ENCODE measurements at regions not wholly inside any gene's neighbourhood (a gene's known extent, or its start where the extent isn't known, plus 50 kb on each side); places are given as distances from the start of the nearest gene placed in this dataset.

DNA sequence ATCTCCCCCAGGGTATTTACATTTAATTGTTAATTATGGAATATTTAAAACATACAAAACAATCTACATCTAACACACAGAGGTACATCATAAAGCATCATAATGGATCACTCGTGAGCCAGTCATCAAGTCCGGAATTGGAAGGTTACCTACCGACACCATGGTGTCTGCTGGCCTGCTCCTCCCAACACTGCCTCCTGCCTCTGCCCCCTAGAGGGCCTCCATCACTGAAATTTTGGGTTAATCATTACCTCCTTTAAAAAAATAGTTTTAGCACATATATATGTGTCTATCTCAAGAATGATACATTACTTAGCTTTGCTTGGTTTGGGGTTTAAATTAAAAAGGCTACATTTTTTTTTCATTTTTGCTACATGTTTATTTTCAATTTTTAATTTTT lies 114.6 kb upstream of the PDE10A start:
- H3K36me3 ChIP-seq (ENCODE audit: control insufficient read depth, insufficient read depth, low read length), result no peaks in the 10 kb centered on the region
- ChIA-PET POLR2A (no interaction called here), CTCF (no interaction called here)
- no peak for DNase-seq (ENCODE audit: low read depth)
- no peak overlapping the region for H3K4me3 ChIP-seq (ENCODE audit: low read depth, low read length)
- TF ChIP-seq, protein P1, sequence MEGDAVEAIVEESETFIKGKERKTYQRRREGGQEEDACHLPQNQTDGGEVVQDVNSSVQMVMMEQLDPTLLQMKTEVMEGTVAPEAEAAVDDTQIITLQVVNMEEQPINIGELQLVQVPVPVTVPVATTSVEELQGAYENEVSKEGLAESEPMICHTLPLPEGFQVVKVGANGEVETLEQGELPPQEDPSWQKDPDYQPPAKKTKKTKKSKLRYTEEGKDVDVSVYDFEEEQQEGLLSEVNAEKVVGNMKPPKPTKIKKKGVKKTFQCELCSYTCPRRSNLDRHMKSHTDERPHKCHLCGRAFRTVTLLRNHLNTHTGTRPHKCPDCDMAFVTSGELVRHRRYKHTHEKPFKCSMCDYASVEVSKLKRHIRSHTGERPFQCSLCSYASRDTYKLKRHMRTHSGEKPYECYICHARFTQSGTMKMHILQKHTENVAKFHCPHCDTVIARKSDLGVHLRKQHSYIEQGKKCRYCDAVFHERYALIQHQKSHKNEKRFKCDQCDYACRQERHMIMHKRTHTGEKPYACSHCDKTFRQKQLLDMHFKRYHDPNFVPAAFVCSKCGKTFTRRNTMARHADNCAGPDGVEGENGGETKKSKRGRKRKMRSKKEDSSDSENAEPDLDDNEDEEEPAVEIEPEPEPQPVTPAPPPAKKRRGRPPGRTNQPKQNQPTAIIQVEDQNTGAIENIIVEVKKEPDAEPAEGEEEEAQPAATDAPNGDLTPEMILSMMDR (IDR thresholded peaks at IDR 0.05; ENCODE audit: insufficient read depth, low read depth, low read length), result no peak
- H3K27me3 ChIP-seq (ENCODE audit: control insufficient read depth, insufficient read depth, low read length), result no peaks in the 10 kb centered on the region

DNA sequence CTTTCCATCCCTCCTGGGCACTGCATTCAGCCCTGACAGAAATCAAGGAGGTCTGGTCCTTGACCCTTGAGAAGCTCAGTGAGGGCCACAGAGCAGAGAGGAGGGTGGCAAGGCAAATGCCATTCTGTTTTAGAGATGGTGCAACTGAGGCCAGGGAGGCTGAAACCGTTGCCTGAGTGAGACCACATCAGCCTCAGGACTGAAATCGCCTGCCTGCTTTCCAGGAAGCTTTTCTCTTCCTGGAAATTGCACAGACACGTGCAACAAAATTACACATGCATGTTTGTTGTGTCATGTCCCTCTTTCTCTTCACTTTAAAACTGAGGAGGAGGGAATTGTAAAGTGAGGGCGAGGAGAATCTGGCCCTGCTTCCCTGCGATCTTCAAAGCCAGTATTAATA lies 113.7 kb upstream of the PDE10A start:
- POLR2A ChIA-PET, result no interaction called here
- no peaks in the 10 kb centered on the region for H3K27me3 ChIP-seq (ENCODE audit: control insufficient read depth, insufficient read depth, low read length)
- H3K4me3 ChIP-seq (ENCODE audit: low read depth, low read length), result no peak overlapping the region
- TF ChIP-seq, protein P1 (IDR thresholded peaks at IDR 0.05; ENCODE audit: insufficient read depth, low read depth, low read length), result no peak
- DNase-seq (ENCODE audit: low read depth), result no peak
- CTCF ChIA-PET, result no interaction called here
- no peaks in the 10 kb centered on the region for H3K36me3 ChIP-seq (ENCODE audit: control insufficient read depth, insufficient read depth, low read length)

DNA sequence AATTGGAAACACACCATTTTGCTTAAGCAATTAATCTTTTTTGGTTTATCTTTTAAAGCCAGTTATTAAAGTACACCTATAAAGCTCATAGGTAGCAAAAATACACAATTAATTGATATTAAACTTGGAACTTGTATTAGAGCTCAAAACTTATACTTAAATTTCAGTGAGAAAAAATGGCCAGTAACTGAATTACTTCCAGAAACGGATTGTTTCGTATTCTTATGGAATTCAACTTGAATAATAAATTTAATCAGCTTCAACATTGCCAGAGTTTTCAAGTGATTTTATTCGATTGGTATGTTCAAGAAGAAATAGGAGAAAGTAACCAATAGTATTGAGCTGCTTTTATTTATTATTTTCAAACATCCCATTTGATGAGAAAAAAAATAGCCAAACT lies 112.7 kb upstream of the PDE10A start:
- no peaks in the 10 kb centered on the region for H3K36me3 ChIP-seq (ENCODE audit: control insufficient read depth, insufficient read depth, low read length)
- no peak overlapping the region for H3K4me3 ChIP-seq (ENCODE audit: low read depth, low read length)
- no peak for DNase-seq (ENCODE audit: low read depth)
- ChIA-PET CTCF (interaction anchor here (0.7 kb wide), 1 partner anchor 1228 kb away, joined by 3 read pairs; no protein-coding TSS in a partner anchor), POLR2A (no interaction called here)
- TF ChIP-seq, protein P1 (IDR thresholded peaks at IDR 0.05; ENCODE audit: insufficient read depth, low read depth, low read length), result no peak
- H3K27me3 ChIP-seq (ENCODE audit: control insufficient read depth, insufficient read depth, low read length), result no peaks in the 10 kb centered on the region

DNA sequence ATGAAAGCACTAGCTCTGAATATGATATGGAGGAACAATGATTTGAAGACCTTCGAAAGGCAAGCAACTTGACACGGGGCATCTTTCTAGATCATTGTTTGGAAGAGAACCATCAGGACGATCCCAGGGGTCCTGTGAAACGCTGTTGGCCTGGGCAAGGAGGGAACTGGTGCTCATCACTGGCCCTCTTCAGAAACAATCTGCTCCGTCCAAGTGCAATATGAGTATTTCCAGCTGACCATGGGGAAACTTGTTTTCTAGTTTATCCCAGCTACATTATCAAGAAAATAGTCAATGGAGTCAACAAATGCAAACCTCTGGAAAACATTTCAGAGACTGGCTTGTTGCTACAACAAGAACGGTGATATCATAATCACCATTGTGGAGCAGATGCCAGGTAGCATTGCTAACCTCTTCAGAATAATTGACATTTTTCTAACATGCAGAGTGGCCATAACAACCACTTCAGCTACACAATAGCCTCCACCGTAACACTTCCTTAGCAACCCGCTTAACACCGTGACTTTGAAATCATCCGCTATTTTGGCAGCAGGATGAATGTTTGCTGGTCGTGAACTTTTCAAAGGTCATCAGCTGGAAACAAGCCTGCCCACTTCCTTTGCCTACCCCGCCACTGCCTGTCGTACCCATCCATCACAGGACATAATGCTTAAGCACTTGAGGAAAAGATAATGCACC lies 112.0 kb upstream of the PDE10A start:
- Histone ChIP-seq H3K36me3 (ENCODE audit: control insufficient read depth, insufficient read depth, low read length) (no peaks in the 10 kb centered on the region), H3K27me3 (ENCODE audit: control insufficient read depth, insufficient read depth, low read length) (no peaks in the 10 kb centered on the region), H3K4me3 (ENCODE audit: low read depth, low read length) (no peak overlapping the region)
- DNase-seq (ENCODE audit: low read depth), result no peak
- ChIA-PET POLR2A (no interaction called here), CTCF (no interaction called here)
- TF ChIP-seq, protein P1 (IDR thresholded peaks at IDR 0.05; ENCODE audit: insufficient read depth, low read depth, low read length), result no peak

DNA sequence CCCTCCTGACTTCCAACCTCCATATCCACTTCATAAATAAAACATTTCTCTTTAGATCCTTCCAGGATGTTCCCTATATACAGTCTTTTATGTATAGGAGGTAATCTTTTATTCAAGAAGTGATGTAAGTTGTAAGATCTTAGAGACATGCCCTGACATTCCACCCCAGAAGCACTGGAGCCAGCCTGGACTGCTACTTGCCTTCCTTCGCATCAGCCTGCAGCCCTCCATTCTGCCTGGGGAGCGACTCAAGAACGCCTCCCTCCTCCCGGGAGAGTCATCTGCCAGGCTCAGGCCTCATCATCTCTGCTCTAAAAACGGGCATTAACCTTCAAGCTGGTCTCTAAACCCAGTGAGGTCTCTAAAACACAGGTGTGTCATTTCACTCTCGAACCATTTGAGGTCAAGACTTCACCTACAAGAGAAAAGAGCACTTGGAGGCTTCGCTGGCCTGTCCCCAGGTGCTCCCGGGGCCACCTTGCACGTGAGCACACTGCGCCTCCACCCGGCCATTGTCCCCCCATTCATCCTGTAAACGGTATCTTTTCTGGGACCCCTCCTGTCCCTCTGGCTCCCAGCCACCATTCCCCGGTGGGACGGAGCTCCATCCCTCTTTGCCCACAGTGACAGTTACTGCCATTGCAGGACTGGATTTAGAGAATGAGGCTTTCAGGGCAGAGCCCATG lies 107.5 kb upstream of the PDE10A start:
- TF ChIP-seq, protein P1 (IDR thresholded peaks at IDR 0.05; ENCODE audit: insufficient read depth, low read depth, low read length), result no peak
- POLR2A ChIA-PET, result no interaction called here

More for the DNA sequence above, 107.5 kb upstream of the PDE10A start:
- CTCF ChIA-PET, result no interaction called here
- Histone ChIP-seq H3K36me3 (ENCODE audit: control insufficient read depth, insufficient read depth, low read length) (no peaks in the 10 kb centered on the region), H3K27me3 (ENCODE audit: control insufficient read depth, insufficient read depth, low read length) (no peaks in the 10 kb centered on the region), H3K4me3 (ENCODE audit: low read depth, low read length) (no peak overlapping the region)
- no peak for DNase-seq (ENCODE audit: low read depth)
